ENCODE measurements at regions not wholly inside any gene's neighbourhood (a gene's known extent, or its start where the extent isn't known, plus 50 kb on each side); places are given as distances from the start of the nearest gene placed in this dataset.
"Not testable (repeated sequence)": the region's sequence is repeated elsewhere in the genome, so short reads cannot be mapped to it uniquely, and the experiment has no call there.

- not testable (repeated sequence) for H3K27me3 Mint-ChIP-seq, H3K4me1 Mint-ChIP-seq, H3K4me3 Mint-ChIP-seq, H3K36me3 Mint-ChIP-seq, H3K9me3 Mint-ChIP-seq, H3K27ac Mint-ChIP-seq
Observed at GRCh38 chr5:1606951-1607350, 83.2 kb upstream of the LPCAT1 start.

- H3K27ac Mint-ChIP-seq, H3K4me3 Mint-ChIP-seq, H3K27me3 Mint-ChIP-seq, H3K36me3 Mint-ChIP-seq, H3K9me3 Mint-ChIP-seq: not testable (repeated sequence)
- H3K4me1 Mint-ChIP-seq = peaks cover 8 to 11% (median 8%) of the 10 kb centered on the region in 3 donors
Observed at GRCh38 chr5:1603916-1604315, 80.2 kb upstream of the LPCAT1 start.

DNA sequence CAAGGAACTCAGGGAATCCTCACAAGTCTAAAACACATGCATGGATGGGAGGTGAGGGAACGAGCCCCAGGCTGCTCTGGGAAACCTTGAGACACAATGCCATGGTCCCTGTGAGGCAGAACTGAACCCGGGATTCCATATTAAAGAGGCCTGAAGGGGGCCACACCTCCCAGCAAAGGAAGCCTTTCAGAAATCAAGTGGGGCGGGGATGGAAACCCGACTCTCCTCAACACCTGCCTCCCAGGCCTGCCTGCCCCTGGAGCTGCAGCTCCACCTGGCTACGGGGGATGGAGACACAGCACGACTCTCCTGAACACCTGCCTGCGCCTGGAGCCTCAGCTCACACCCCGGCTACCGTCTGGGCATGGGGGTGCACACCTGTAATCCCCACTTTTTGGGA, 77.8 kb upstream of the LPCAT1 start:
- not testable (repeated sequence) for H3K9me3 Mint-ChIP-seq, H3K27ac Mint-ChIP-seq, H3K36me3 Mint-ChIP-seq, H3K4me3 Mint-ChIP-seq, H3K27me3 Mint-ChIP-seq
- H3K4me1 Mint-ChIP-seq = peaks cover 7 to 13% (median 8%) of the 10 kb centered on the region in 3 donors

DNA sequence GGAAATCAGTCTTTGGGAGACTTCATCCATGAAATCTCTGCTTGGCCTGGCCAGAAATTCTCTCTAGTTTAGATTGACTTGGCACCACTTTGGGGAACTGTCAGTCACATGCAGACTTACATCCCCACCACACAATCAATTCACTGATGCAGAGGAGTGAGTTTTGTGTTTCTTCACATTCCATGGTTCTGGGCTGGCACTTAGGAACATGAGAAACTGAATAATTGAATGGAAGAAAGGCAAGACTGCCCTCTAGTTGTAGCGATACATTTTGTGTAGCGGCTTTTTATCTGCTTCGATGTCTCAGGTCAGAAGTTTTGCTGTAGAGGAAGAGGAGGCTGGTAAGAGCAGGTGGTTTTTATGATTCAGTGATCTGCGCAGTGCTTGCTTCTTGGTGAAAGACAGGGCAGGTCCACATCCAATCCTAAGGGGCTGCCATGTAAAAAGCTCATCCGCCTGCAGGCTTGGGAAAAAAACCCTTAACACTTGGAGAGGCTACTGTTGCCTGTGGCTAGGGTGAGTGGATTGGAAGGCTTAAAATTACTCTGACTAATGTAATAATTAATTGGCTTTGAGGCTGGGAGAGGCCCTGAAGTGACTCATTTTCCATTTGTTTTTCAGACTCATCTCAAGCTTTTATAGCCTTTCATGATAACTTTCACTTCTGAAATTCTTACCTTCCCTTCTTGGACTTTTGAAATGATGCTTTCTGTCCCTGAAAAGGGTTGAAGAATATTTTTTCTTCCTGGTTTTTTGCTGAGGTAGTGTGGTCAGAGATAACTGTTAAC, 75.4 kb upstream of the LPCAT1 start:
- H3K4me3 Mint-ChIP-seq = peak overlapping the region in 1 of 4 donors; percentile 39
- not testable (repeated sequence) for H3K27ac Mint-ChIP-seq, H3K36me3 Mint-ChIP-seq, H3K9me3 Mint-ChIP-seq, H3K27me3 Mint-ChIP-seq
- H3K4me1 Mint-ChIP-seq = peaks cover 7 to 13% (median 12%) of the 10 kb centered on the region in 3 donors

- Mint-ChIP-seq H3K4me1 (peaks cover 8 to 17% (median 15%) of the 10 kb centered on the region in 3 donors), H3K4me3 (peak overlapping the region in 2 of 4 donors; percentile 10 to 35)
- not testable (repeated sequence) for H3K27ac Mint-ChIP-seq, H3K36me3 Mint-ChIP-seq, H3K27me3 Mint-ChIP-seq, H3K9me3 Mint-ChIP-seq
Observed at GRCh38 chr5:1597093-1597473, 73.3 kb upstream of the LPCAT1 start.

DNA sequence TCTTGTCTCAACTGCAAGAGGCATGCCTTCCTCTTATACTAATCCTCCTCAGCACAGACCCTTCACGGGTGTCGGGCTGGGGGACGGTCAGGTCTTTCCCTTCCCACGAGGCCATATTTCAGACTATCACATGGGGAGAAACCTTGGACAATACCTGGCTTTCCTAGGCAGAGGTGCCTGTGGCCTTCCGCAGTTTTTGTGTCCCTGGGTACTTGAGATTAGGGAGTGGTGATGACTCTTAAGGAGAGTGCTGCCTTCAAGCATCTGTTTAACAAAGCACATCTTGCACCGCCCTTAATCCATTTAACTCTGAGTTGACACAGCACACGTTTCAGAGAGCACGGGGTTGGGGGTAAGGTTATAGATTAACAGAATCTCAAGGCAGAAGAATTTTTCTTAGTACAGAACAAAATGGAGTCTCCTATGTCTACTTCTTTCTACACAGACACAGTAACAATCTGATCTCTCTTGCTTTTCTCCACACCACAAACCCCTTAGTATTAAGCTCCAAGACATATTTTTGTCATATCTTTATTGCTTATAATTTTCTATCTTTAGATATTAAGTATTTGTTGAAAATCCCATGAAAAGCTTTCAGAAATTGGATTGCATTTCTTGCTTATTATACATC, 72.8 kb upstream of the LPCAT1 start:
- peak overlapping the region in 2 of 4 donors; percentile 10 to 35 for H3K4me3 Mint-ChIP-seq
- H3K9me3 Mint-ChIP-seq, H3K27me3 Mint-ChIP-seq, H3K36me3 Mint-ChIP-seq, H3K27ac Mint-ChIP-seq: not testable (repeated sequence)
- H3K4me1 Mint-ChIP-seq = peaks cover 10 to 18% (median 17%) of the 10 kb centered on the region in 3 donors

- H3K36me3 Mint-ChIP-seq = no peaks in the 10 kb centered on the region
- peak overlapping the region in 2 of 3 donors; percentile 81 to 86 for H3K27ac Mint-ChIP-seq
- no peaks in the 10 kb centered on the region for H3K27me3 Mint-ChIP-seq
- H3K4me1 Mint-ChIP-seq = peaks cover 10 to 18% (median 16%) of the 10 kb centered on the region in 3 donors
- H3K9me3 Mint-ChIP-seq = no peaks in the 10 kb centered on the region
- peak overlapping the region; percentile 83 to 93 (median 90) for H3K4me3 Mint-ChIP-seq
Observed at GRCh38 chr5:1594357-1595106, 70.8 kb upstream of the LPCAT1 start.

DNA sequence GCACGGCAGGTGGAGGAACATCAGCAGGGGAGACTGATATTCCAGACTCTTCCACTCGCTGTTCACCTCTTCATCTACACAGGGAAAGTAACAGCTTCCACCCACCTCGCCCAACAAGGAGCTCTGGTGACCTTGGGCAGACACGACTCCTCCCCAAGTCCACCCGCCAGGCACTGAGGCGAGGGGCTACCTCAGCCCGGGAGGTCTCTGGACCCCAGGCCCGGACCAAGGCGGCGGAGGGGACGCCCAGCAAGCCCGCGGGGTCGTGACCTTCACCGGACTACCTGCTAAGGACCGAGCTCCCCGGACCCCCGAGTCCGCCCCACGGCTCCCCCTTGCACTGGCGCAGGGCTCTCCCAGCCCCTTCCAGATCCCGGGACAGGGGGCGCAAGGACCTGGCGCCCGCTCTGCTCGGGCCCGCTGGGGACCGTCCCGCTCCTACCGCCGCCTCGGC, 70.2 kb upstream of the LPCAT1 start:
- no peaks in the 10 kb centered on the region for H3K9me3 Mint-ChIP-seq
- H3K4me1 Mint-ChIP-seq = peaks cover 7 to 14% (median 11%) of the 10 kb centered on the region in 3 donors
- peaks cover 1% of the 10 kb centered on the region for H3K36me3 Mint-ChIP-seq
- H3K27ac Mint-ChIP-seq = peak overlapping the region; percentile 68 to 92 (median 81)
- peak overlapping the region; percentile 83 to 93 (median 90) for H3K4me3 Mint-ChIP-seq
- no peaks in the 10 kb centered on the region for H3K27me3 Mint-ChIP-seq

GRCh38 chr5:1588071-1588694, 64.4 kb upstream of the LPCAT1 start:
- peaks cover 18% of the 10 kb centered on the region for H3K36me3 Mint-ChIP-seq
- H3K27me3 Mint-ChIP-seq, H3K27ac Mint-ChIP-seq, H3K9me3 Mint-ChIP-seq, H3K4me3 Mint-ChIP-seq, H3K4me1 Mint-ChIP-seq: not testable (repeated sequence)

GRCh38 chr5:1583081-1583875, 59.5 kb upstream of the LPCAT1 start:
- H3K27ac Mint-ChIP-seq, H3K27me3 Mint-ChIP-seq: not testable (repeated sequence)
- H3K36me3 Mint-ChIP-seq = peaks cover 26% of the 10 kb centered on the region

DNA sequence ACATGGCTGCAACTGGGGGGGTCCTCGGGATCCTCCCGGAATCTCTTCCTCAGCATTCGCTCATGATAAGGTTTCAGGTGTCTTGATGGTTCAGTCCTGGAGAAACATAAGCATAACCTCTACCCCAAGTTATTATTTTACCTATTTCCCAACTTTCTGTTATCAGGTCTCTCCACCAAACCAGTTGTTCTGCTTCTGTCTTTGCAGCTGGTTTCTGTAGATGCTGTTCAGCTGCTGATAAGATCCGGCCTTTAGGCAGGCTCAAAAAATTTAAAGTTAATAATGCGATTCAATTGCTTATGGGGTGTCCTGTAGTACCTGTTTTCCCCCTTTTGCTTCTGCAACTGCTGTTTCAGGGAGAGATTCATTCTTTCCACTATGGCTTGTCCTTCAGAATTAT, 55.6 kb upstream of the LPCAT1 start:
- H3K36me3 Mint-ChIP-seq = peaks cover 10% of the 10 kb centered on the region
- H3K4me3 Mint-ChIP-seq, H3K9me3 Mint-ChIP-seq, H3K27ac Mint-ChIP-seq, H3K27me3 Mint-ChIP-seq, H3K4me1 Mint-ChIP-seq: not testable (repeated sequence)

More at GRCh38 chr5:1583081-1583875, 59.5 kb upstream of the LPCAT1 start:
- H3K4me3 Mint-ChIP-seq = peak overlapping the region in 1 of 4 donors; percentile 37
- not testable (repeated sequence) for H3K9me3 Mint-ChIP-seq, H3K4me1 Mint-ChIP-seq

GRCh38 chr5:1576851-1577250, 53.1 kb upstream of the LPCAT1 start:
- not testable (repeated sequence) for H3K27me3 Mint-ChIP-seq, H3K4me3 Mint-ChIP-seq, H3K4me1 Mint-ChIP-seq, H3K9me3 Mint-ChIP-seq
- H3K27ac Mint-ChIP-seq = peak overlapping the region in 1 of 3 donors; percentile 78
- peaks cover 13% of the 10 kb centered on the region for H3K36me3 Mint-ChIP-seq

GRCh38 chr5:1575991-1576714, 52.4 kb upstream of the LPCAT1 start:
- not testable (repeated sequence) for H3K27ac Mint-ChIP-seq, H3K9me3 Mint-ChIP-seq, H3K4me1 Mint-ChIP-seq, H3K4me3 Mint-ChIP-seq, H3K27me3 Mint-ChIP-seq
- peaks cover 13% of the 10 kb centered on the region for H3K36me3 Mint-ChIP-seq

DNA sequence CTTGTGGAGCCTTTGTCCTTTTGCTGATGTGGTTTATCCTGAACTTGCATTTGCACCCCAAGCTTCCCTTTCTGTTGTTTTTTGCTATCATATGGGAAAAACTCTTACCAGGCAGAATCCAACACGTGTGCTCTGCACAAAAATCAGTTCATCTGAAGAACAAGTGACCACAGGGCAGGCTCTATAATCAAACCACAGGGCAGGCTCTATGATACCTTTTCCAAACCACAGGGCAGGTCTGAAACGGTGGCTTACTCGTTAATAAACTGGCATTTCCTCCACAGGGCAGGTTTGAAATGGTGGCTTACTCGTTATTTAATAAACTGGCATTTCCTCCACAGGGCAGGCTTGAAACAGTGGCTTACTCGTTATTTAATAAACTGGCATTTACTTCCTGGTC, 51.7 kb upstream of the LPCAT1 start:
- not testable (repeated sequence) for H3K4me1 Mint-ChIP-seq, H3K4me3 Mint-ChIP-seq, H3K9me3 Mint-ChIP-seq, H3K27me3 Mint-ChIP-seq, H3K27ac Mint-ChIP-seq
- H3K36me3 Mint-ChIP-seq = peaks cover 14% of the 10 kb centered on the region
